Natural killer cell (primary cell): ENCODE measurements at regions not wholly inside any gene's neighbourhood (a gene's known extent, or its start where the extent isn't known, plus 50 kb on each side); places are given as distances from the start of the nearest gene placed in this dataset.

Experiments
- ATAC-seq, 3 donors: fragments of 150-1000 bp in 2 of 3; fragments of 200-7000 bp in 1 of 3; cut with Tn5 transposase; 1 replicate in 1 of 3; 2 replicates in 2 of 3; pipeline ENCODE4 v1.10.0; 2021; ENCODE audit warnings: mild to moderate bottlenecking in 2 of 3, moderate library complexity in 2 of 3
- DNase-seq, 2 donors: peaks; one replicate each; pipeline versions ENCODE4 v3.0.0 to v3.0.0-alpha.2; 2013 to 2021; ENCODE audit warnings: mixed read lengths in 1 of 2
- H3K27ac ChIP-seq: one replicate; pipeline ENCODE4 v1.5.1; 2013; ENCODE audit warnings: mild to moderate bottlenecking, low read length
- H3K27me3 ChIP-seq: one replicate; pipeline ENCODE4 v1.6.1; 2013; ENCODE audit warnings: low read length; ENCODE audit not compliant: control insufficient read depth, insufficient read depth
- H3K36me3 ChIP-seq: one replicate; pipeline ENCODE4 v1.6.1; 2013; ENCODE audit warnings: low read length; ENCODE audit not compliant: control insufficient read depth, insufficient read depth
- H3K4me1 ChIP-seq: one replicate; pipeline ENCODE4 v1.6.1; 2013; ENCODE audit warnings: low read length; ENCODE audit not compliant: control insufficient read depth, insufficient read depth
- H3K4me3 ChIP-seq: one replicate; pipeline ENCODE4 v1.5.1; 2013; ENCODE audit warnings: low read length
- H3K9me3 ChIP-seq: one replicate; pipeline ENCODE4 v1.6.1; 2013; ENCODE audit warnings: low read length; ENCODE audit not compliant: control insufficient read depth, insufficient read depth
- H3K27ac Mint-ChIP-seq, 2 donors: one replicate each; pipeline ENCODE4 v1.8.0; 2022; ENCODE audit warnings: mild to moderate bottlenecking in 2 of 2, mixed read lengths in 2 of 2, moderate library complexity in 1 of 2
- H3K27me3 Mint-ChIP-seq, 2 donors: one replicate each; pipeline ENCODE4 v1.8.0; 2022; ENCODE audit warnings: low read depth in 2 of 2, mixed read lengths in 2 of 2
- H3K36me3 Mint-ChIP-seq: one replicate; pipeline ENCODE4 v1.8.0; 2022; ENCODE audit warnings: mixed read lengths
- H3K4me1 Mint-ChIP-seq, 2 donors: one replicate each; pipeline ENCODE4 v1.8.0; 2022; ENCODE audit warnings: mixed read lengths in 2 of 2
- H3K4me3 Mint-ChIP-seq: one replicate; pipeline ENCODE4 v1.8.0; 2022; ENCODE audit warnings: mild to moderate bottlenecking, moderate library complexity, mixed read lengths
- H3K9me3 Mint-ChIP-seq, 2 donors: one replicate each; pipeline ENCODE4 v1.8.0; 2022; ENCODE audit warnings: mixed read lengths in 2 of 2
- CTCF ChIP-seq: fragments of 200-600 bp; IDR thresholded peaks from one replicate; pipeline ENCODE4 v1.8.0; 2022; ENCODE audit warnings: antibody characterized with exemption
- WGBS: methylation state at CpG from one replicate; pipeline ENCODE4 v1.1.7; 2013; ENCODE audit warnings: missing lambda C conversion rate; ENCODE audit not compliant: insufficient coverage; 5-methylcytosine and 5-hydroxymethylcytosine counted together
- intact Hi-C: fragments of 100-400 bp; cut with micrococcal nuclease; formaldehyde crosslinking; loops from one replicate; pipeline ENCODE4 v1.14.2; 2022

DNA sequence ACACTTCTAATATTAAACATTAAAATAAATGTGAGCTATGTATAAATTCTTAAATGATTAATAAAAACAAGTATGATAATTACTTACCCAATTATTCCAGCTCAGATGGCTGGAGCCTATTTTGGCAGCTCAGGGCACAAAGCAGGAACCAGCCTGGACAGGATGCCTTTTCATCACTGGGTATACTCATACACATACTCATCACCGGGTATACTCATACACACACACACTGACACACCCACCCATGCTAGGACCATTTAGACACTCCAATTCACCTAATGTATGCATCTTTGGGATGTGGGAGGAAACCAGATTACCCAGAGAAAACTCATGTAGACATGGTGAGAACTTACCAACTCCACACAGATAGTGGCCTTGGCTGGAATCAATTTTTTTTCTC, 57.9 kb upstream of the CNOT2 start:
- no peaks in the 10 kb centered on the region for H3K27me3 ChIP-seq
- 67% methylated on average over 1 of the region's 1 CpG for WGBS
- DNase-seq: no peak
- intact Hi-C loops: no loop called here
- Mint-ChIP-seq H3K27ac (no peak overlapping the region), H3K36me3 (no peaks in the 10 kb centered on the region), H3K9me3 (no peaks in the 10 kb centered on the region), H3K4me3 (no peak overlapping the region), H3K27me3 (peaks cover 2 to 9% of the 10 kb centered on the region in 2 donors), H3K4me1 (no peaks in the 10 kb centered on the region)
- TF ChIP-seq CTCF: no peak
- no peak for ATAC-seq
- no peak overlapping the region for H3K4me3 ChIP-seq
- H3K9me3 ChIP-seq: no peaks in the 10 kb centered on the region
- no peaks in the 10 kb centered on the region for H3K36me3 ChIP-seq
- H3K4me1 ChIP-seq: no peaks in the 10 kb centered on the region
- H3K27ac ChIP-seq: no peak overlapping the region

GRCh38 chr12:70186436-70186835, 56.8 kb upstream of the CNOT2 start:
- no peak for DNase-seq
- no peak for TF ChIP-seq CTCF
- intact Hi-C loops: no loop called here
- Mint-ChIP-seq H3K4me3 (no peak overlapping the region), H3K36me3 (no peaks in the 10 kb centered on the region), H3K27ac (no peak overlapping the region), H3K4me1 (no peaks in the 10 kb centered on the region), H3K27me3 (peaks cover 2 to 9% of the 10 kb centered on the region in 2 donors), H3K9me3 (no peaks in the 10 kb centered on the region)
- Histone ChIP-seq H3K4me1 (no peaks in the 10 kb centered on the region), H3K27ac (no peak overlapping the region), H3K27me3 (no peaks in the 10 kb centered on the region), H3K9me3 (no peaks in the 10 kb centered on the region), H3K4me3 (no peak overlapping the region), H3K36me3 (no peaks in the 10 kb centered on the region)
- ATAC-seq: no peak
- WGBS: 90% methylated on average over 3 of the region's 3 CpGs

- Histone ChIP-seq H3K4me3 (no peak overlapping the region), H3K27me3 (no peaks in the 10 kb centered on the region), H3K4me1 (no peaks in the 10 kb centered on the region), H3K36me3 (no peaks in the 10 kb centered on the region), H3K27ac (no peak overlapping the region), H3K9me3 (no peaks in the 10 kb centered on the region)
- Mint-ChIP-seq H3K27me3 (no peaks in the 10 kb centered on the region), H3K27ac (no peak overlapping the region), H3K36me3 (no peaks in the 10 kb centered on the region), H3K4me1 (no peaks in the 10 kb centered on the region), H3K4me3 (no peak overlapping the region), H3K9me3 (no peaks in the 10 kb centered on the region)
- intact Hi-C loops: no loop called here
- ATAC-seq (no peak), DNase-seq (no peak)
- 56% methylated on average over 1 of the region's 1 CpG for WGBS
- no peak for TF ChIP-seq CTCF
These were observed 52.8 kb upstream of the CNOT2 start for GRCh38 chr12:70190262-70191010.
